Peyer's patch (tissue), 4 donors: ENCODE measurements at regions not wholly inside any gene's neighbourhood (a gene's known extent, or its start where the extent isn't known, plus 50 kb on each side); places are given as distances from the start of the nearest gene placed in this dataset.

Experiments
- POLR2A ChIP-seq, 2 donors: fragments of 450-650 bp; IDR thresholded peaks; one replicate each; pipeline ENCODE4 v1.5.1; 2017; ENCODE audit warnings: antibody characterized with exemption in 2 of 2, mild to moderate bottlenecking in 2 of 2, moderate library complexity in 2 of 2
- TF ChIP-seq, protein P1 (sequence below), 6 experiments: fragments of 450-650 bp in 4 of 6; fragments of 200-600 bp in 2 of 6; sonication (generic) in 1 of 6; IDR thresholded peaks; one replicate each; pipeline ENCODE4 v1.5.1; 2017 to 2019; ENCODE audit warnings: antibody characterized with exemption in 6 of 6, mild to moderate bottlenecking in 3 of 6, moderate library complexity in 1 of 6

DNA sequence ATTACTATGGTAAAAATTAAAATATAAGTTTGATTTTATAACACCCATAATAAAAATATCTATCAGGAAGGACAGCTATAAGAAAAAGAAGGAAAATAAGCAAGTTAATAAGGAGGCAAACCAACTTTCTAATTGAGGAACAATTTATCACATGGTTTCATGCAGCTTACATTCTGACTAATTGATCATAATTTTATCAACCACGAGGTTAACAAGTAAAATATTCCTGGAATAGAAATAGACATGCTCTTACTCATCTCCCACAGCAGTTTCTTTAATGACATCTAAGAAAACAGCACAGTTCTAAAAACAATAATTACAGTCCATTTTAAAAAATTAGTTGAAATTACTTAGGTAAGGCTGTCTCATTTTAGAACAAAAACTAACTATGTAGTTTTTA is 130.8 kb upstream of the KRR1 start:
- TF ChIP-seq, protein P1, sequence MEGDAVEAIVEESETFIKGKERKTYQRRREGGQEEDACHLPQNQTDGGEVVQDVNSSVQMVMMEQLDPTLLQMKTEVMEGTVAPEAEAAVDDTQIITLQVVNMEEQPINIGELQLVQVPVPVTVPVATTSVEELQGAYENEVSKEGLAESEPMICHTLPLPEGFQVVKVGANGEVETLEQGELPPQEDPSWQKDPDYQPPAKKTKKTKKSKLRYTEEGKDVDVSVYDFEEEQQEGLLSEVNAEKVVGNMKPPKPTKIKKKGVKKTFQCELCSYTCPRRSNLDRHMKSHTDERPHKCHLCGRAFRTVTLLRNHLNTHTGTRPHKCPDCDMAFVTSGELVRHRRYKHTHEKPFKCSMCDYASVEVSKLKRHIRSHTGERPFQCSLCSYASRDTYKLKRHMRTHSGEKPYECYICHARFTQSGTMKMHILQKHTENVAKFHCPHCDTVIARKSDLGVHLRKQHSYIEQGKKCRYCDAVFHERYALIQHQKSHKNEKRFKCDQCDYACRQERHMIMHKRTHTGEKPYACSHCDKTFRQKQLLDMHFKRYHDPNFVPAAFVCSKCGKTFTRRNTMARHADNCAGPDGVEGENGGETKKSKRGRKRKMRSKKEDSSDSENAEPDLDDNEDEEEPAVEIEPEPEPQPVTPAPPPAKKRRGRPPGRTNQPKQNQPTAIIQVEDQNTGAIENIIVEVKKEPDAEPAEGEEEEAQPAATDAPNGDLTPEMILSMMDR (IDR thresholded peaks at IDR 0.05), result no peak
- TF ChIP-seq POLR2A (IDR thresholded peaks at IDR 0.05), result no peak
